HL-60 (cell line): ENCODE measurements at regions not wholly inside any gene's neighbourhood (a gene's known extent, or its start where the extent isn't known, plus 50 kb on each side); places are given as distances from the start of the nearest gene placed in this dataset.

Experiments
- CTCF ChIP-seq: IDR thresholded peaks from one replicate; pipeline ENCODE4 v1.5.1; 2011; ENCODE audit warnings: low read length, control low read depth, inconsistent platforms; ENCODE audit not compliant: insufficient read depth
- POLR2AphosphoS5 ChIP-seq: IDR thresholded peaks from 2 replicates; pipeline ENCODE4 v1.6.1; 2012; ENCODE audit warnings: low read depth
- REST ChIP-seq: IDR thresholded peaks from 2 replicates; pipeline ENCODE4 v1.6.1; 2012; ENCODE audit warnings: low read depth; ENCODE audit not compliant: insufficient replicate concordance

- TF ChIP-seq POLR2AphosphoS5 (no peak), CTCF (no peak), REST (no peak)
Observed at GRCh38 chr11:69425444-69425843, 56.0 kb upstream of the LINC01488 start.
